ENCODE measurements at regions not wholly inside any gene's neighbourhood (a gene's known extent, or its start where the extent isn't known, plus 50 kb on each side); places are given as distances from the start of the nearest gene placed in this dataset.

DNA sequence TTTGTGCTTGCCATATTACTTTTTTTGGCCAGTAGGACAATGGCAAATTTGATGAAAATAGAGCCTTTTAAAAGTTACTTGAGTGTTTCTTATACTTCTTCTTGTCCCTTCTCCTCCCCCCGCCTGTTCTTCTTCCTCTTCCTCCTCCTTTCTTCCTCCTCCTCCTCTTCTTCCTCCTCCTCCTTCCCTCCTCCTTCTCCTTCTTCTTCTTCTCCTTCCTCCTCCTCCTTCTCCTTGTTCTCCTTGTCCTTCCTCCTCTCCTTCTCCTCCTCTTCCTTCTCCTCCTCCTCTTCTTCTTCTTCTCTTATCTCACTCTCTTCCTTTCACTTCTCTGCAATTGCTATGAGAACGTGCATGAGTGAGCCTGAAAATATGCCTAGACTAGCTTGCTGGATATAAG lies 466.2 kb upstream of the NR5A2 start (continued):
- TF ChIP-seq, protein P1, sequence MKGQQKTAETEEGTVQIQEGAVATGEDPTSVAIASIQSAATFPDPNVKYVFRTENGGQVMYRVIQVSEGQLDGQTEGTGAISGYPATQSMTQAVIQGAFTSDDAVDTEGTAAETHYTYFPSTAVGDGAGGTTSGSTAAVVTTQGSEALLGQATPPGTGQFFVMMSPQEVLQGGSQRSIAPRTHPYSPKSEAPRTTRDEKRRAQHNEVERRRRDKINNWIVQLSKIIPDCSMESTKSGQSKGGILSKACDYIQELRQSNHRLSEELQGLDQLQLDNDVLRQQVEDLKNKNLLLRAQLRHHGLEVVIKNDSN (IDR thresholded peaks at IDR 0.05; ENCODE audit: borderline replicate concordance, extremely low read length, insufficient read depth, low read depth, low read length), result no peak
- TF ChIP-seq DPF2 (IDR thresholded peaks at IDR 0.05) (no peak), HDAC2 (IDR thresholded peaks at IDR 0.05) (no peak), ATF7 (IDR thresholded peaks at IDR 0.05; ENCODE audit: low read depth) (no peak)
- TF ChIP-seq, protein P2, sequence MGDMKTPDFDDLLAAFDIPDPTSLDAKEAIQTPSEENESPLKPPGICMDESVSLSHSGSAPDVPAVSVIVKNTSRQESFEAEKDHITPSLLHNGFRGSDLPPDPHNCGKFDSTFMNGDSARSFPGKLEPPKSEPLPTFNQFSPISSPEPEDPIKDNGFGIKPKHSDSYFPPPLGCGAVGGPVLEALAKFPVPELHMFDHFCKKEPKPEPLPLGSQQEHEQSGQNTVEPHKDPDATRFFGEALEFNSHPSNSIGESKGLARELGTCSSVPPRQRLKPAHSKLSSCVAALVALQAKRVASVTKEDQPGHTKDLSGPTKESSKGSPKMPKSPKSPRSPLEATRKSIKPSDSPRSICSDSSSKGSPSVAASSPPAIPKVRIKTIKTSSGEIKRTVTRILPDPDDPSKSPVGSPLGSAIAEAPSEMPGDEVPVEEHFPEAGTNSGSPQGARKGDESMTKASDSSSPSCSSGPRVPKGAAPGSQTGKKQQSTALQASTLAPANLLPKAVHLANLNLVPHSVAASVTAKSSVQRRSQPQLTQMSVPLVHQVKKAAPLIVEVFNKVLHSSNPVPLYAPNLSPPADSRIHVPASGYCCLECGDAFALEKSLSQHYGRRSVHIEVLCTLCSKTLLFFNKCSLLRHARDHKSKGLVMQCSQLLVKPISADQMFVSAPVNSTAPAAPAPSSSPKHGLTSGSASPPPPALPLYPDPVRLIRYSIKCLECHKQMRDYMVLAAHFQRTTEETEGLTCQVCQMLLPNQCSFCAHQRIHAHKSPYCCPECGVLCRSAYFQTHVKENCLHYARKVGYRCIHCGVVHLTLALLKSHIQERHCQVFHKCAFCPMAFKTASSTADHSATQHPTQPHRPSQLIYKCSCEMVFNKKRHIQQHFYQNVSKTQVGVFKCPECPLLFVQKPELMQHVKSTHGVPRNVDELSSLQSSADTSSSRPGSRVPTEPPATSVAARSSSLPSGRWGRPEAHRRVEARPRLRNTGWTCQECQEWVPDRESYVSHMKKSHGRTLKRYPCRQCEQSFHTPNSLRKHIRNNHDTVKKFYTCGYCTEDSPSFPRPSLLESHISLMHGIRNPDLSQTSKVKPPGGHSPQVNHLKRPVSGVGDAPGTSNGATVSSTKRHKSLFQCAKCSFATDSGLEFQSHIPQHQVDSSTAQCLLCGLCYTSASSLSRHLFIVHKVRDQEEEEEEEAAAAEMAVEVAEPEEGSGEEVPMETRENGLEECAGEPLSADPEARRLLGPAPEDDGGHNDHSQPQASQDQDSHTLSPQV (IDR thresholded peaks at IDR 0.05), result no peak

DNA sequence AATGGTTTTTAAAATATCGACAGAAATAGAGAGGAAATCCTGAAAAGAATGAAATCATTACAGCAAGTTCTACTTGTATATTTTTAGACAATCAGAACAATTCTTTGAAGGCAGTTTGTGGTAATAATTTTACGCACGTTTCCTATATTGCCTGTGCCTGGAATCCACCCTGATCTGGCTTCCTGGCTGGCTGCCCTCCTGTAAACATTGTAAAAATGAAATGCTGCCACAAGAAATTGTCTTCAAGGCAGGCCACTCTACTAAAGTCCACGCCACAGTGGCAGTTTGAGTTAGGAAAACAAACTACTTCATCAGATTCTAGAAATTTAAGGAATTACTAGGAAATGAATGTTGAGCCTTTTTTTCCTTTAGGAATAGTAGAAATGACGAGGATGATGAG lies 454.5 kb upstream of the NR5A2 start:
- no peaks in the 10 kb centered on the region for H3K79me2 ChIP-seq (ENCODE audit: control insufficient read depth, insufficient read depth, low read length)
- H3K4me3 ChIP-seq, result no peak overlapping the region
- no peak overlapping the region for H3K27ac ChIP-seq (ENCODE audit: control insufficient read depth, insufficient read depth)
- in situ Hi-C loops (cut with MboI) (no loop called here), intact Hi-C loops (cut with micrococcal nuclease; ENCODE audit: unreplicated experiment) (no loop called here)
- DNase-seq (ENCODE audit: low read depth, low spot score), result no peak
- 11% methylated on average over 5 of the region's 5 CpGs for WGBS (ENCODE audit: insufficient coverage, insufficient replicate concordance, low lambda C conversion rate, missing lambda C conversion rate)
- no peaks in the 10 kb centered on the region for H3K4me1 ChIP-seq (ENCODE audit: control insufficient read depth, insufficient read depth, low read length)
- H2AFZ ChIP-seq (ENCODE audit: control insufficient read depth, low read depth, low read length), result no peak overlapping the region
- ChIA-PET POLR2A (no interaction called here), SMC1A (ENCODE audit: uncharacterized antibody, unreplicated experiment) (interaction anchor here (1.4 kb wide), 1 partner anchor 8 kb away, joined by 4 read pairs; no protein-coding TSS in a partner anchor), CTCF (no interaction called here), RAD21 (ENCODE audit: unreplicated experiment) (no interaction called here)
- no TSS peak for BruUV-seq (replicated peaks)
- H4K20me1 ChIP-seq (ENCODE audit: control insufficient read depth, insufficient read depth), result no peaks in the 10 kb centered on the region
- no peaks in the 10 kb centered on the region for H3K9me3 ChIP-seq (replicated peaks; ENCODE audit: control insufficient read depth, insufficient read depth, low read length)
- H3K27me3 ChIP-seq (replicated peaks in 1 of 2; ENCODE audit: control insufficient read depth in 2 of 2, insufficient read depth in 2 of 2, low read length in 1 of 2), result 0 out of 4 replicates have a peak, but pooled peaks cover 0 to 2% of the 10 kb centered on the region in 2 experiments
- FAIRE-seq, result no peak
- ATAC-seq, result no peak
- no peak overlapping the region for H3K4me2 ChIP-seq (ENCODE audit: control insufficient read depth, insufficient read depth)
- H3K9ac ChIP-seq (ENCODE audit: control insufficient read depth, insufficient read depth, low read length), result no peak overlapping the region
- no peaks in the 10 kb centered on the region for H3K36me3 ChIP-seq (ENCODE audit: control insufficient read depth in 2 of 2, insufficient read depth in 2 of 2, low read length in 1 of 2)
- no peak for TF ChIP-seq PAX8 (IDR thresholded peaks at IDR 0.05)
- TF ChIP-seq, protein P3, sequence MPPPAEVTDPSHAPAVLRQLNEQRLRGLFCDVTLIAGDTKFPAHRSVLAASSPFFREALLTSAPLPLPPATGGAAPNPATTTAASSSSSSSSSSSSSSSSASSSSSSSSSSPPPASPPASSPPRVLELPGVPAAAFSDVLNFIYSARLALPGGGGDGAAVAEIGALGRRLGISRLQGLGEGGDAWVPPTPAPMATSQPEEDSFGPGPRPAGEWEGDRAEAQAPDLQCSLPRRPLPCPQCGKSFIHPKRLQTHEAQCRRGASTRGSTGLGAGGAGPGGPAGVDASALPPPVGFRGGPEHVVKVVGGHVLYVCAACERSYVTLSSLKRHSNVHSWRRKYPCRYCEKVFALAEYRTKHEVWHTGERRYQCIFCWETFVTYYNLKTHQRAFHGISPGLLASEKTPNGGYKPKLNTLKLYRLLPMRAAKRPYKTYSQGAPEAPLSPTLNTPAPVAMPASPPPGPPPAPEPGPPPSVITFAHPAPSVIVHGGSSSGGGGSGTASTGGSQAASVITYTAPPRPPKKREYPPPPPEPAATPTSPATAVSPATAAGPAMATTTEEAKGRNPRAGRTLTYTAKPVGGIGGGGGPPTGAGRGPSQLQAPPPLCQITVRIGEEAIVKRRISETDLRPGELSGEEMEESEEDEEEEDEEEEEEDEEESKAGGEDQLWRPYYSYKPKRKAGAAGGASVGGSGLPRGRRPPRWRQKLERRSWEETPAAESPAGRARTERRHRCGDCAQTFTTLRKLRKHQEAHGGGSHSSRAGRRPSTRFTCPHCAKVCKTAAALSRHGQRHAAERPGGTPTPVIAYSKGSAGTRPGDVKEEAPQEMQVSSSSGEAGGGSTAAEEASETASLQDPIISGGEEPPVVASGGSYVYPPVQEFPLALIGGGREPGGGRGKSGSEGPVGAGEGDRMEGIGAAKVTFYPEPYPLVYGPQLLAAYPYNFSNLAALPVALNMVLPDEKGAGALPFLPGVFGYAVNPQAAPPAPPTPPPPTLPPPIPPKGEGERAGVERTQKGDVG (CRISPR knock-in tag; IDR thresholded peaks at IDR 0.05), result no peak
- TF ChIP-seq YBX1 (IDR thresholded peaks at IDR 0.05), result no peak
- TF ChIP-seq, protein P4, sequence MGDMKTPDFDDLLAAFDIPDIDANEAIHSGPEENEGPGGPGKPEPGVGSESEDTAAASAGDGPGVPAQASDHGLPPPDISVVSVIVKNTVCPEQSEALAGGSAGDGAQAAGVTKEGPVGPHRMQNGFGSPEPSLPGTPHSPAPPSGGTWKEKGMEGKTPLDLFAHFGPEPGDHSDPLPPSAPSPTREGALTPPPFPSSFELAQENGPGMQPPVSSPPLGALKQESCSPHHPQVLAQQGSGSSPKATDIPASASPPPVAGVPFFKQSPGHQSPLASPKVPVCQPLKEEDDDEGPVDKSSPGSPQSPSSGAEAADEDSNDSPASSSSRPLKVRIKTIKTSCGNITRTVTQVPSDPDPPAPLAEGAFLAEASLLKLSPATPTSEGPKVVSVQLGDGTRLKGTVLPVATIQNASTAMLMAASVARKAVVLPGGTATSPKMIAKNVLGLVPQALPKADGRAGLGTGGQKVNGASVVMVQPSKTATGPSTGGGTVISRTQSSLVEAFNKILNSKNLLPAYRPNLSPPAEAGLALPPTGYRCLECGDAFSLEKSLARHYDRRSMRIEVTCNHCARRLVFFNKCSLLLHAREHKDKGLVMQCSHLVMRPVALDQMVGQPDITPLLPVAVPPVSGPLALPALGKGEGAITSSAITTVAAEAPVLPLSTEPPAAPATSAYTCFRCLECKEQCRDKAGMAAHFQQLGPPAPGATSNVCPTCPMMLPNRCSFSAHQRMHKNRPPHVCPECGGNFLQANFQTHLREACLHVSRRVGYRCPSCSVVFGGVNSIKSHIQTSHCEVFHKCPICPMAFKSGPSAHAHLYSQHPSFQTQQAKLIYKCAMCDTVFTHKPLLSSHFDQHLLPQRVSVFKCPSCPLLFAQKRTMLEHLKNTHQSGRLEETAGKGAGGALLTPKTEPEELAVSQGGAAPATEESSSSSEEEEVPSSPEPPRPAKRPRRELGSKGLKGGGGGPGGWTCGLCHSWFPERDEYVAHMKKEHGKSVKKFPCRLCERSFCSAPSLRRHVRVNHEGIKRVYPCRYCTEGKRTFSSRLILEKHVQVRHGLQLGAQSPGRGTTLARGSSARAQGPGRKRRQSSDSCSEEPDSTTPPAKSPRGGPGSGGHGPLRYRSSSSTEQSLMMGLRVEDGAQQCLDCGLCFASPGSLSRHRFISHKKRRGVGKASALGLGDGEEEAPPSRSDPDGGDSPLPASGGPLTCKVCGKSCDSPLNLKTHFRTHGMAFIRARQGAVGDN (IDR thresholded peaks at IDR 0.05), result no peak
- TF ChIP-seq, protein P5, sequence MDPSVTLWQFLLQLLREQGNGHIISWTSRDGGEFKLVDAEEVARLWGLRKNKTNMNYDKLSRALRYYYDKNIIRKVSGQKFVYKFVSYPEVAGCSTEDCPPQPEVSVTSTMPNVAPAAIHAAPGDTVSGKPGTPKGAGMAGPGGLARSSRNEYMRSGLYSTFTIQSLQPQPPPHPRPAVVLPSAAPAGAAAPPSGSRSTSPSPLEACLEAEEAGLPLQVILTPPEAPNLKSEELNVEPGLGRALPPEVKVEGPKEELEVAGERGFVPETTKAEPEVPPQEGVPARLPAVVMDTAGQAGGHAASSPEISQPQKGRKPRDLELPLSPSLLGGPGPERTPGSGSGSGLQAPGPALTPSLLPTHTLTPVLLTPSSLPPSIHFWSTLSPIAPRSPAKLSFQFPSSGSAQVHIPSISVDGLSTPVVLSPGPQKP (IDR thresholded peaks at IDR 0.05; ENCODE audit: low read depth, low read length), result no peak
